ENCODE measurements at regions not wholly inside any gene's neighbourhood (a gene's known extent, or its start where the extent isn't known, plus 50 kb on each side); places are given as distances from the start of the nearest gene placed in this dataset.

GRCh38 chr2:2992634-2993033 is 385.0 kb downstream of the EIPR1 start:
- Mint-ChIP-seq H3K27me3 (no peaks in the 10 kb centered on the region), H3K9me3 (no peaks in the 10 kb centered on the region), H3K27ac (no peak overlapping the region), H3K4me1 (ENCODE audit: unreplicated experiment) (no peaks in the 10 kb centered on the region), H3K36me3 (no peaks in the 10 kb centered on the region), H3K4me3 (no peak overlapping the region)
- no peak for TF ChIP-seq CTCF (conservative IDR thresholded peaks at IDR 0.05)
- no peak for DNase-seq (ENCODE audit: extremely low spot score, unreplicated experiment)

GRCh38 chr2:2985020-2985419 is 392.6 kb downstream of the EIPR1 start:
- TF ChIP-seq CTCF (conservative IDR thresholded peaks at IDR 0.05): no peak

GRCh38 chr2:2981000-2981399 is 396.6 kb downstream of the EIPR1 start:
- Mint-ChIP-seq H3K27ac (no peak overlapping the region), H3K36me3 (no peaks in the 10 kb centered on the region), H3K4me1 (ENCODE audit: unreplicated experiment) (no peaks in the 10 kb centered on the region), H3K9me3 (no peaks in the 10 kb centered on the region), H3K27me3 (peaks cover 2% of the 10 kb centered on the region), H3K4me3 (no peak overlapping the region)
- DNase-seq (ENCODE audit: extremely low spot score, unreplicated experiment): no peak
- no peak for TF ChIP-seq CTCF (conservative IDR thresholded peaks at IDR 0.05)

More at GRCh38 chr2:2985020-2985419, 392.6 kb downstream of the EIPR1 start:
- Mint-ChIP-seq H3K36me3 (no peaks in the 10 kb centered on the region), H3K27ac (no peak overlapping the region), H3K4me1 (ENCODE audit: unreplicated experiment) (no peaks in the 10 kb centered on the region), H3K4me3 (no peak overlapping the region), H3K27me3 (peaks cover 4% of the 10 kb centered on the region), H3K9me3 (no peaks in the 10 kb centered on the region)
- no peak for DNase-seq (ENCODE audit: extremely low spot score, unreplicated experiment)

DNA sequence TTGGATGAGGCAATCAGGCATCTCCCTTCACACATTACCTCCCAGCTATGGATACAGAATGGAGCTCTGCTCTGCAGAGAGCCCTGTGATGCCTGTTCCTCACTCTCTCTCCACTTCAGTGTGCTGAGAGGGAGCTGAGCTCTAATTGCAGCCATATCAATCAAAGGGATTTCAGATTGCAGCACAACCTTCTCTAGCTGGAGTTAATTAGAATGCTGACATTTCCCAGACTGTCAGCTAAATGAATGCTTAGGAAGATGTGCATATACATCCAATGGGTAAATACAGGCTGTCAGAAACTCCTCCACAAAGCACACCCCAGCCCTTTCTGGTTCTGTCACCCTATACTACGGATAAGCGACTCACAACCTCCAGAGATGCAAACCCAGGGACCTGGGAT is 402.6 kb downstream of the EIPR1 start:
- no peak for TF ChIP-seq CTCF (conservative IDR thresholded peaks at IDR 0.05)
- H3K27ac Mint-ChIP-seq: no peak overlapping the region
- H3K27me3 Mint-ChIP-seq: peaks cover 5% of the 10 kb centered on the region
- no peak for DNase-seq (ENCODE audit: extremely low spot score, unreplicated experiment)
- no peaks in the 10 kb centered on the region for H3K4me1 Mint-ChIP-seq (ENCODE audit: unreplicated experiment)
- no peak overlapping the region for H3K4me3 Mint-ChIP-seq
- no peaks in the 10 kb centered on the region for H3K9me3 Mint-ChIP-seq
- no peaks in the 10 kb centered on the region for H3K36me3 Mint-ChIP-seq

GRCh38 chr2:2960441-2961133 is 417.0 kb downstream of the EIPR1 start:
- H3K9me3 Mint-ChIP-seq: peaks cover 5% of the 10 kb centered on the region
- DNase-seq (ENCODE audit: extremely low spot score, unreplicated experiment): no peak
- no peak overlapping the region for H3K27ac Mint-ChIP-seq
- H3K36me3 Mint-ChIP-seq: peaks cover 3% of the 10 kb centered on the region
- no peak for TF ChIP-seq CTCF (conservative IDR thresholded peaks at IDR 0.05)
- peak overlapping the region; percentile 75 for H3K4me3 Mint-ChIP-seq
- no peaks in the 10 kb centered on the region for H3K27me3 Mint-ChIP-seq
- H3K4me1 Mint-ChIP-seq (ENCODE audit: unreplicated experiment): peaks cover 18% of the 10 kb centered on the region
